ENCODE measurements at regions not wholly inside any gene's neighbourhood (a gene's known extent, or its start where the extent isn't known, plus 50 kb on each side); places are given as distances from the start of the nearest gene placed in this dataset.
"Not testable (repeated sequence)": the region's sequence is repeated elsewhere in the genome, so short reads cannot be mapped to it uniquely, and the experiment has no call there.

- not testable (repeated sequence) for TF ChIP-seq CTCF (IDR thresholded peaks at IDR 0.05; ENCODE audit: insufficient read depth, low read length, poor library complexity, severe bottlenecking); EZH2phosphoT487 (conservative IDR thresholded peaks at IDR 0.05; ENCODE audit: low read length)
Observed at GRCh38 chr1:206297145-206298031, 94.0 kb downstream of the SRGAP2 start.

Data from SU-DHL-6 (cell line).